ENCODE measurements at regions not wholly inside any gene's neighbourhood (a gene's known extent, or its start where the extent isn't known, plus 50 kb on each side); places are given as distances from the start of the nearest gene placed in this dataset.

- intact Hi-C loops (cut with micrococcal nuclease) = no loop called here
- no peaks in the 10 kb centered on the region for H3K27me3 Mint-ChIP-seq (ENCODE audit: insufficient read depth, unreplicated experiment)
- no peaks in the 10 kb centered on the region for H3K9me3 Mint-ChIP-seq (ENCODE audit: unreplicated experiment)
- no TSS peak for BruUV-seq (replicated peaks)
- H3K4me3 Mint-ChIP-seq (ENCODE audit: unreplicated experiment) = no peak overlapping the region
- CTCF ChIA-PET = interaction anchor here (0.7 to 0.9 kb wide), 2 partner anchors 43 to 472 kb away, joined by 3 to 4 read pairs; no protein-coding TSS in a partner anchor
- no peaks in the 10 kb centered on the region for H3K4me1 Mint-ChIP-seq (ENCODE audit: insufficient read depth, unreplicated experiment)
- no peak overlapping the region for H3K27ac Mint-ChIP-seq (ENCODE audit: low read depth, unreplicated experiment)
- DNase-seq (ENCODE audit: unreplicated experiment) = no peak
- POLR2A ChIA-PET = no interaction called here
- TF ChIP-seq CTCF (IDR thresholded peaks at IDR 0.05; ENCODE audit: unreplicated experiment) = no peak
- H3K36me3 Mint-ChIP-seq (ENCODE audit: insufficient read depth, unreplicated experiment) = no peaks in the 10 kb centered on the region
Observed at GRCh38 chr2:236984046-236984445, 101.6 kb upstream of the COPS8 start.

- no peaks in the 10 kb centered on the region for H3K27me3 Mint-ChIP-seq (ENCODE audit: insufficient read depth, unreplicated experiment)
- intact Hi-C loops (cut with micrococcal nuclease) = no loop called here
- no peak for TF ChIP-seq CTCF (IDR thresholded peaks at IDR 0.05; ENCODE audit: unreplicated experiment)
- no TSS peak for BruUV-seq (replicated peaks)
- H3K36me3 Mint-ChIP-seq (ENCODE audit: insufficient read depth, unreplicated experiment) = no peaks in the 10 kb centered on the region
- no peaks in the 10 kb centered on the region for H3K4me1 Mint-ChIP-seq (ENCODE audit: insufficient read depth, unreplicated experiment)
- ChIA-PET POLR2A (no interaction called here), CTCF (interaction anchor here (1.0 kb wide), 1 partner anchor 42 kb away, joined by 3 read pairs; no protein-coding TSS in a partner anchor)
- H3K4me3 Mint-ChIP-seq (ENCODE audit: unreplicated experiment) = no peak overlapping the region
- H3K9me3 Mint-ChIP-seq (ENCODE audit: unreplicated experiment) = no peaks in the 10 kb centered on the region
- no peak overlapping the region for H3K27ac Mint-ChIP-seq (ENCODE audit: low read depth, unreplicated experiment)
- DNase-seq (ENCODE audit: unreplicated experiment) = no peak
Observed at GRCh38 chr2:236985761-236986339, 99.8 kb upstream of the COPS8 start.

- Mint-ChIP-seq H3K4me1 (ENCODE audit: insufficient read depth, unreplicated experiment) (no peaks in the 10 kb centered on the region), H3K36me3 (ENCODE audit: insufficient read depth, unreplicated experiment) (no peaks in the 10 kb centered on the region), H3K9me3 (ENCODE audit: unreplicated experiment) (no peaks in the 10 kb centered on the region), H3K4me3 (ENCODE audit: unreplicated experiment) (no peak overlapping the region), H3K27me3 (ENCODE audit: insufficient read depth, unreplicated experiment) (peaks cover under 1% of the 10 kb centered on the region), H3K27ac (ENCODE audit: low read depth, unreplicated experiment) (no peak overlapping the region)
- no TSS peak for BruUV-seq (replicated peaks)
- TF ChIP-seq CTCF (IDR thresholded peaks at IDR 0.05; ENCODE audit: unreplicated experiment) = no peak
- no peak for DNase-seq (ENCODE audit: unreplicated experiment)
- intact Hi-C loops (cut with micrococcal nuclease) = no loop called here
- ChIA-PET CTCF (interaction anchor here (0.6 kb wide), 1 partner anchor 11 kb away, joined by 8 read pairs; no protein-coding TSS in a partner anchor), POLR2A (no interaction called here)
Observed at GRCh38 chr2:236986524-236987330, 99.0 kb upstream of the COPS8 start.

- intact Hi-C loops (cut with micrococcal nuclease) = no loop called here
- POLR2A ChIA-PET = no interaction called here
- BruUV-seq (replicated peaks) = no TSS peak
- Mint-ChIP-seq H3K36me3 (ENCODE audit: insufficient read depth, unreplicated experiment) (no peaks in the 10 kb centered on the region), H3K4me1 (ENCODE audit: insufficient read depth, unreplicated experiment) (no peaks in the 10 kb centered on the region), H3K9me3 (ENCODE audit: unreplicated experiment) (no peaks in the 10 kb centered on the region), H3K27ac (ENCODE audit: low read depth, unreplicated experiment) (no peak overlapping the region), H3K27me3 (ENCODE audit: insufficient read depth, unreplicated experiment) (peaks cover 15% of the 10 kb centered on the region), H3K4me3 (ENCODE audit: unreplicated experiment) (no peak overlapping the region)
- no peak for TF ChIP-seq CTCF (IDR thresholded peaks at IDR 0.05; ENCODE audit: unreplicated experiment)
- no peak for DNase-seq (ENCODE audit: unreplicated experiment)
- CTCF ChIA-PET = interaction anchor here (0.6 to 0.7 kb wide), 2 partner anchors 115 to 212 kb away, joined by 3 read pairs; no protein-coding TSS in a partner anchor
Observed at GRCh38 chr2:236988216-236988615, 97.5 kb upstream of the COPS8 start.

All from MCF 10A (cell line).